Neural cell (in vitro differentiated cells): ENCODE measurements at regions not wholly inside any gene's neighbourhood (a gene's known extent, or its start where the extent isn't known, plus 50 kb on each side); places are given as distances from the start of the nearest gene placed in this dataset.

Experiments
- H2AFZ ChIP-seq: fragments of 200-600, 300-800 bp; sonication (generic), shearing (Covaris generic); 2 replicates; pipeline ENCODE4 v1.6.0; 2014; ENCODE audit warnings: low read depth, mild to moderate bottlenecking, antibody characterized with exemption, low read length, moderate library complexity
- H3F3A ChIP-seq: fragments of 200-600 bp; shearing (Covaris generic); 2 replicates; pipeline ENCODE4 v1.6.1; 2016; ENCODE audit warnings: mild to moderate bottlenecking, moderate library complexity, mixed read lengths, antibody characterized with exemption, low read length; ENCODE audit not compliant: insufficient read depth, poor library complexity, severe bottlenecking
- H3K27ac ChIP-seq: fragments of 200-600, 300-800 bp; sonication (generic), shearing (Covaris generic); 2 replicates; pipeline ENCODE4 v1.5.1; 2014; ENCODE audit warnings: mild to moderate bottlenecking, low read length, moderate library complexity
- H3K27me3 ChIP-seq: fragments of 300-800, 200-600 bp; sonication (generic), shearing (Covaris generic); 2 replicates; pipeline ENCODE4 v1.6.0; 2014; ENCODE audit warnings: mild to moderate bottlenecking, low read depth, low read length, moderate library complexity; ENCODE audit not compliant: insufficient read depth
- H3K36me3 ChIP-seq: fragments of 300-800, 200-600 bp; sonication (generic), shearing (Covaris generic); 2 replicates; pipeline ENCODE4 v1.5.1; 2014; ENCODE audit warnings: mild to moderate bottlenecking, antibody characterized with exemption, low read length, moderate library complexity; ENCODE audit not compliant: insufficient read depth
- H3K4me2 ChIP-seq: fragments of 300-800, 200-600 bp; sonication (generic), shearing (Covaris generic); 2 replicates; pipeline ENCODE4 v1.6.0; 2014; ENCODE audit warnings: mild to moderate bottlenecking, low read length
- H3K4me3 ChIP-seq: fragments of 300-800, 200-600 bp; sonication (generic), shearing (Covaris generic); 2 replicates; pipeline ENCODE4 v1.5.1; 2014; ENCODE audit warnings: mild to moderate bottlenecking, low read length, moderate library complexity
- H3K79me2 ChIP-seq: fragments of 200-600 bp; shearing (Covaris generic); replicated peaks from 2 replicates; pipeline ENCODE4 v1.6.0; 2014; ENCODE audit warnings: mild to moderate bottlenecking, low read length, moderate library complexity; ENCODE audit not compliant: insufficient read depth
- H3K9ac ChIP-seq: fragments of 300-800, 200-600 bp; sonication (generic), shearing (Covaris generic); 2 replicates; pipeline ENCODE4 v1.6.1; 2016; ENCODE audit warnings: mild to moderate bottlenecking, low read length, mixed read lengths
- H3K9me2 ChIP-seq: fragments of 200-600 bp; shearing (Covaris generic); 2 replicates; pipeline ENCODE4 v1.6.1; 2016; ENCODE audit warnings: mild to moderate bottlenecking, low read length, mixed read lengths; ENCODE audit not compliant: insufficient read depth
- H3K9me3 ChIP-seq: fragments of 200-600, 300-800 bp; sonication (generic), shearing (Covaris generic); 2 replicates; pipeline ENCODE4 v1.6.1; 2016; ENCODE audit warnings: mild to moderate bottlenecking, mixed run types, low read length, moderate library complexity, mixed read lengths
- H4K20me1 ChIP-seq: fragments of 200-600 bp; shearing (Covaris generic); 2 replicates; pipeline ENCODE4 v1.6.1; 2016; ENCODE audit warnings: mild to moderate bottlenecking, mixed run types; ENCODE audit not compliant: insufficient read depth
- EP300 ChIP-seq: fragments of 450-650 bp; conservative IDR thresholded peaks from 2 replicates; pipeline ENCODE4 v1.6.1; 2014; ENCODE audit warnings: antibody characterized with exemption, mild to moderate bottlenecking, moderate library complexity; ENCODE audit not compliant: poor library complexity, severe bottlenecking
- EZH2 ChIP-seq: fragments of 200-600, 300-800 bp; shearing (Covaris generic), sonication (generic); IDR thresholded peaks from 2 replicates; pipeline ENCODE4 v1.6.1; 2014; ENCODE audit warnings: antibody characterized with exemption, low read length, borderline replicate concordance, mild to moderate bottlenecking; ENCODE audit not compliant: insufficient read depth, poor library complexity, severe bottlenecking
- MXI1 ChIP-seq: fragments of 450-650 bp; conservative IDR thresholded peaks from 2 replicates; pipeline ENCODE4 v1.6.1; 2014; ENCODE audit warnings: antibody characterized with exemption, mild to moderate bottlenecking; ENCODE audit not compliant: poor library complexity, severe bottlenecking
- POLR2AphosphoS5 ChIP-seq: IDR thresholded peaks from 2 replicates; pipeline ENCODE4 v1.6.1; 2012
- RAD21 ChIP-seq: fragments of 450-650 bp; conservative IDR thresholded peaks from 2 replicates; pipeline ENCODE4 v1.6.1; 2014; ENCODE audit warnings: antibody characterized with exemption, mild to moderate bottlenecking, moderate library complexity
- SMC3 ChIP-seq: fragments of 450-650 bp; conservative IDR thresholded peaks from 2 replicates; pipeline ENCODE4 v1.6.1; 2014; ENCODE audit warnings: antibody characterized with exemption, mild to moderate bottlenecking, moderate library complexity; ENCODE audit not compliant: poor library complexity
- TAF1 ChIP-seq: IDR thresholded peaks from 2 replicates; pipeline ENCODE4 v1.6.1; 2012; ENCODE audit warnings: low read depth
- TF ChIP-seq, protein P1 (sequence below): IDR thresholded peaks from 2 replicates; pipeline ENCODE4 v1.6.1; 2012; ENCODE audit warnings: borderline replicate concordance
- TF ChIP-seq, protein P2 (sequence below): fragments of 450-650 bp; IDR thresholded peaks from 2 replicates; pipeline ENCODE4 v1.5.1; 2014; ENCODE audit warnings: antibody characterized with exemption, mild to moderate bottlenecking, moderate library complexity; ENCODE audit not compliant: poor library complexity, severe bottlenecking

DNA sequence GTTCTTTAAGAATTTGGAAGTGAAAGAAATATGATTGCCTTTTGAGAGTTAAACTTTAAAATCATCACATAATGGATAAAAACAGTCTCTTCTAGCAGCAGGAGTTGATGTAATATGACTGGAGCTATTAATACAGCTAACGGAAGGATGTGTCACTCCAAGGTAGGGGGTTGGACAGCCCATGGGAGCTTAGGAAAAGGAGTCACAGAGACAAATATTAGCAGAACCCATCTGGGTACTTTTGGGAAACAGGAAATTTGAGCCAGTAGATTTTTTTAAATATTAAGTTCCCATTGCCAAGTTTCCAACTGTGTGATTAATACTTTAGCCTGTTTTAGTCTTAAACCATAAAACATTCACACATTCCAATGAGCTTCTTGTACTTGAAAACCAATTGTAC lies 164.7 kb upstream of the RIMS1 start:
- H3K9ac ChIP-seq: no peak overlapping the region
- H4K20me1 ChIP-seq: no peaks in the 10 kb centered on the region
- H3K9me3 ChIP-seq: no peaks in the 10 kb centered on the region
- no peaks in the 10 kb centered on the region for H3K36me3 ChIP-seq
- H3K9me2 ChIP-seq: no peaks in the 10 kb centered on the region
- no peaks in the 10 kb centered on the region for H3K27me3 ChIP-seq
- no peak overlapping the region for H3K4me3 ChIP-seq
- H3K79me2 ChIP-seq: no peaks in the 10 kb centered on the region
- H3K27ac ChIP-seq: no peak overlapping the region
- no peak overlapping the region for H2AFZ ChIP-seq
- no peaks in the 10 kb centered on the region for H3F3A ChIP-seq
- no peak overlapping the region for H3K4me2 ChIP-seq
- no peak for TF ChIP-seq TAF1
- TF ChIP-seq, protein P1, sequence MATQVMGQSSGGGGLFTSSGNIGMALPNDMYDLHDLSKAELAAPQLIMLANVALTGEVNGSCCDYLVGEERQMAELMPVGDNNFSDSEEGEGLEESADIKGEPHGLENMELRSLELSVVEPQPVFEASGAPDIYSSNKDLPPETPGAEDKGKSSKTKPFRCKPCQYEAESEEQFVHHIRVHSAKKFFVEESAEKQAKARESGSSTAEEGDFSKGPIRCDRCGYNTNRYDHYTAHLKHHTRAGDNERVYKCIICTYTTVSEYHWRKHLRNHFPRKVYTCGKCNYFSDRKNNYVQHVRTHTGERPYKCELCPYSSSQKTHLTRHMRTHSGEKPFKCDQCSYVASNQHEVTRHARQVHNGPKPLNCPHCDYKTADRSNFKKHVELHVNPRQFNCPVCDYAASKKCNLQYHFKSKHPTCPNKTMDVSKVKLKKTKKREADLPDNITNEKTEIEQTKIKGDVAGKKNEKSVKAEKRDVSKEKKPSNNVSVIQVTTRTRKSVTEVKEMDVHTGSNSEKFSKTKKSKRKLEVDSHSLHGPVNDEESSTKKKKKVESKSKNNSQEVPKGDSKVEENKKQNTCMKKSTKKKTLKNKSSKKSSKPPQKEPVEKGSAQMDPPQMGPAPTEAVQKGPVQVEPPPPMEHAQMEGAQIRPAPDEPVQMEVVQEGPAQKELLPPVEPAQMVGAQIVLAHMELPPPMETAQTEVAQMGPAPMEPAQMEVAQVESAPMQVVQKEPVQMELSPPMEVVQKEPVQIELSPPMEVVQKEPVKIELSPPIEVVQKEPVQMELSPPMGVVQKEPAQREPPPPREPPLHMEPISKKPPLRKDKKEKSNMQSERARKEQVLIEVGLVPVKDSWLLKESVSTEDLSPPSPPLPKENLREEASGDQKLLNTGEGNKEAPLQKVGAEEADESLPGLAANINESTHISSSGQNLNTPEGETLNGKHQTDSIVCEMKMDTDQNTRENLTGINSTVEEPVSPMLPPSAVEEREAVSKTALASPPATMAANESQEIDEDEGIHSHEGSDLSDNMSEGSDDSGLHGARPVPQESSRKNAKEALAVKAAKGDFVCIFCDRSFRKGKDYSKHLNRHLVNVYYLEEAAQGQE: no peak
- TF ChIP-seq, protein P2, sequence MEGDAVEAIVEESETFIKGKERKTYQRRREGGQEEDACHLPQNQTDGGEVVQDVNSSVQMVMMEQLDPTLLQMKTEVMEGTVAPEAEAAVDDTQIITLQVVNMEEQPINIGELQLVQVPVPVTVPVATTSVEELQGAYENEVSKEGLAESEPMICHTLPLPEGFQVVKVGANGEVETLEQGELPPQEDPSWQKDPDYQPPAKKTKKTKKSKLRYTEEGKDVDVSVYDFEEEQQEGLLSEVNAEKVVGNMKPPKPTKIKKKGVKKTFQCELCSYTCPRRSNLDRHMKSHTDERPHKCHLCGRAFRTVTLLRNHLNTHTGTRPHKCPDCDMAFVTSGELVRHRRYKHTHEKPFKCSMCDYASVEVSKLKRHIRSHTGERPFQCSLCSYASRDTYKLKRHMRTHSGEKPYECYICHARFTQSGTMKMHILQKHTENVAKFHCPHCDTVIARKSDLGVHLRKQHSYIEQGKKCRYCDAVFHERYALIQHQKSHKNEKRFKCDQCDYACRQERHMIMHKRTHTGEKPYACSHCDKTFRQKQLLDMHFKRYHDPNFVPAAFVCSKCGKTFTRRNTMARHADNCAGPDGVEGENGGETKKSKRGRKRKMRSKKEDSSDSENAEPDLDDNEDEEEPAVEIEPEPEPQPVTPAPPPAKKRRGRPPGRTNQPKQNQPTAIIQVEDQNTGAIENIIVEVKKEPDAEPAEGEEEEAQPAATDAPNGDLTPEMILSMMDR: no peak
- TF ChIP-seq EZH2: no peak
- no peak for TF ChIP-seq POLR2AphosphoS5
- no peak for TF ChIP-seq EP300
- no peak for TF ChIP-seq MXI1
- TF ChIP-seq SMC3: no peak
- TF ChIP-seq RAD21: no peak

DNA sequence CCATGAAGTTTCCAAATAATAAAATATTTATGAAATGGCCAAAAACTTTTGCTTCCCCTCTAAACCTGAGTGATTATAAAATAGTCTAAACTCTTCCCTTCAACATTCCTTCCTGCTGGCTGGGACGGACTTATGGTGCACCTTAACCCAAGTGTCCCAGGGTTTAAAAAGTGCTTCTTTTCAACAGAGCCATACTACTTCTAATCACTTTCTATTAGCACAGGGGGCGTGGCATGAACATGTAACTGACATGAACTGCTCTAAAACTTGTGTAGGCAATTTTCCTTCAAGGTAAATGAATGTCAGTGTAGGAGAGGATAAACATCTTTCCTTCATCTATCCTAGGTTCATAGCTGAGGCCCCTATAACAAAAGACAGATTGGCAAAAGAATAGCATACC lies 163.6 kb upstream of the RIMS1 start:
- H3K27me3 ChIP-seq: no peaks in the 10 kb centered on the region
- no peaks in the 10 kb centered on the region for H3F3A ChIP-seq
- H2AFZ ChIP-seq: no peak overlapping the region
- H3K4me3 ChIP-seq: no peak overlapping the region
- no peaks in the 10 kb centered on the region for H3K36me3 ChIP-seq
- H3K9me2 ChIP-seq: no peaks in the 10 kb centered on the region
- H4K20me1 ChIP-seq: no peaks in the 10 kb centered on the region
- H3K9ac ChIP-seq: no peak overlapping the region
- no peak for TF ChIP-seq EZH2
- no peak for TF ChIP-seq MXI1
- TF ChIP-seq SMC3: no peak
- TF ChIP-seq, protein P1: no peak
- TF ChIP-seq EP300: no peak
- TF ChIP-seq, protein P2: no peak
- TF ChIP-seq POLR2AphosphoS5: no peak
- TF ChIP-seq RAD21: no peak
- no peak overlapping the region for H3K4me2 ChIP-seq
- H3K27ac ChIP-seq: no peak overlapping the region
- no peaks in the 10 kb centered on the region for H3K9me3 ChIP-seq
- no peaks in the 10 kb centered on the region for H3K79me2 ChIP-seq
